HUES64 (cell line): ENCODE measurements at regions not wholly inside any gene's neighbourhood (a gene's known extent, or its start where the extent isn't known, plus 50 kb on each side); places are given as distances from the start of the nearest gene placed in this dataset.
"Not testable (repeated sequence)": the region's sequence is repeated elsewhere in the genome, so short reads cannot be mapped to it uniquely, and the experiment has no call there.

ENCODE experiments used
- H3K27ac ChIP-seq: 2 replicates; pipeline ENCODE4 v1.7.0; 2013; ENCODE audit warnings: low read depth, low read length, inconsistent platforms
- H3K27me3 ChIP-seq: 2 replicates; pipeline ENCODE4 v1.6.1; 2013; ENCODE audit warnings: mild to moderate bottlenecking, low read length; ENCODE audit not compliant: insufficient read depth
- H3K36me3 ChIP-seq: 2 replicates; pipeline ENCODE4 v1.6.1; 2013; ENCODE audit warnings: mild to moderate bottlenecking, low read length; ENCODE audit not compliant: insufficient read depth
- H3K4me1 ChIP-seq: 2 replicates; pipeline ENCODE4 v1.6.1; 2013; ENCODE audit warnings: mild to moderate bottlenecking, low read length, moderate library complexity; ENCODE audit not compliant: insufficient read depth
- H3K4me3 ChIP-seq: 2 replicates; pipeline ENCODE4 v1.5.1; 2013; ENCODE audit warnings: mild to moderate bottlenecking, low read length, moderate library complexity
- H3K9ac ChIP-seq: 2 replicates; pipeline ENCODE4 v1.6.1; 2013; ENCODE audit warnings: mild to moderate bottlenecking, low read depth, low read length
- H3K9me3 ChIP-seq: 2 replicates; pipeline ENCODE4 v1.6.1; 2013; ENCODE audit warnings: low read depth, low read length; ENCODE audit not compliant: insufficient read depth
- WGBS: fragments of 150-250, 120-280 bp; methylation state at CpG from one replicate; pipeline ENCODE4 v1.1.7; 2013; ENCODE audit warnings: missing lambda C conversion rate; 5-methylcytosine and 5-hydroxymethylcytosine counted together

DNA sequence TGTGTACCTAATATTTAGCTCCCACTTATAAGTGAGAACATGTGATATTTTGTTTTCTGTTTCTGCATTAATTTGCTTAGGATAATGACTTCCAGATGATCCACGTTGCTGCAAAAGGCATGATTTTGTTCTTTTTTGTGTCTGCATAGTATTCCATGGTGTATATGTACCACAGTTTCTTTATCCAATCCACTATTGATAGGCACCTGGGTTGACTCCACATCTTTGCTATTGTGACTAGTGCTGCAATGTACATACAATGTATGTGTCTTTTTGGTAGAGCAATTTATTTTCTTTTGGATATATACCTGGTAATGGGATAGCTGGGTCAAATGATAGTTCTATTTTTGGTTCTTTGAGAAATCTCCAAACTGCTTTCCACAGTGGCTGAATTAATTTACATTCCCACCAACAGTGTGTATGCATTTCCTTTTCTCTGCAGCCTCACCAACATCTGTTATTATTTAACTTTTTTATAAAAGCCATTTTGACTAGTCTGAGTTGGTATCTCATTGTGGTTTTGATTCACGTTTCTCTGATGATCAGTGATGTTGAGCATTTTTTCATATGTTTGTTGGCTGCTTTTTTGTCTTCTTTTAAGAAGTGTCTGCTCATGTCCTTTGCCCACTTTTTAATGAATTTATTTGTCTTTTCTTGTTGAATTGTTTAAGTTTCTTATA lies 102.8 kb upstream of the GAS1 start:
- H3K36me3 ChIP-seq: not testable (repeated sequence)

DNA sequence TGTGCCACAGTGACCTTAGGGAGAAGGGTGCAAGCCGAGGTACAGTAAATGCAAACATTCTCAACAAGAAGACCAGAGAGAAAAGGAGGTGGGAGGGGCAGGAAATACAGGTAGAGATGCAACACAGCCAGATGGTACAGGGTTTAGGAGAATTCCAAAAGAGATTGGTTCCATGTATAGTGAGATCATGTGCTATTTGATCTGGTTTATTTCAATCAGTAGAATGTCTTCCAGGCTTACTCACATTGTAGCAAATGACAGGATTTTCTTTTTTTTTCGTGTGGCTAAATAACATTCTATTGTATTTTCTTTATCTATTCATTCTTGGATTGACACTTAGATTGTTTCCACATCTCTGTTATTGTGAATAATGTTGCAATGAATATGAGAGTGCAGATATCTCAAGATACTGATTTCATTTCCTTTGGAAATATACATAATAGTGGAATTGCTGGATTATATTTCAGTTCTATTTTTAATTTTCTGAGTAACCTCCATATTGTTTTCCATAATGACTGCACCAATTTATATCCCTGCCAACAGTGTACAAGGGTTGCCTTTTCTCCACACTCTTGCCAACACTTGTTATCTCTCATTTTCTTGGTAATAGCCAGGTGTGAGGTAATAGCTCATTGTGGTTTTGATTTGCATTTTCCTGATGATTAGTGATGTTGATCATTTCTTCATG lies 107.8 kb upstream of the GAS1 start:
- WGBS: 95% methylated on average over 1 of the region's 2 CpGs
- no peaks in the 10 kb centered on the region for H3K36me3 ChIP-seq
- H3K27me3 ChIP-seq: no peaks in the 10 kb centered on the region
- no peaks in the 10 kb centered on the region for H3K9me3 ChIP-seq
- no peak overlapping the region for H3K4me3 ChIP-seq
- H3K27ac ChIP-seq: no peak overlapping the region
- no peak overlapping the region for H3K9ac ChIP-seq
- H3K4me1 ChIP-seq: no peaks in the 10 kb centered on the region

More for the DNA sequence above, 102.8 kb upstream of the GAS1 start:
- H3K4me1 ChIP-seq, H3K9ac ChIP-seq, H3K27me3 ChIP-seq, H3K27ac ChIP-seq, H3K4me3 ChIP-seq: not testable (repeated sequence)
- peaks cover 13% of the 10 kb centered on the region for H3K9me3 ChIP-seq
- WGBS: 91% methylated on average over 2 of the region's 2 CpGs

DNA sequence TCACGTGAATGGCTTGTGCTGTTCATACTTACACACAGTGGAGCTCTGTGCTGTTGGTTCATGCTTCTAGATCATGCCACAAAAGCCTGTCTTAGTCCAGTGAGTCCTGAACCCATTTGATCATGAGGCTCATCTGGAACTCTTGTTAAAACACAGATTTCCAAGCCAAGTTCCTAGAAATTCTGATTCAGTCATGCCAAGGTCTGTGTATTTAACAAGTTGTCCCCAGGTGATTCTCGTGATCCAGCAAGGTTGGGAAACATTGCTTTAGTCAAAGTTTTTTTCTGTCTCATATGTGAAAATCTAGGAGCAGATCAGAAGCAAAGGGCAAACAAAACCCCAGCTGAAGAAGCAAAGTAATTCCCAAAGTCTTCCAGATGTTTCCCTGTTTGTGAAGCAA lies 112.5 kb upstream of the GAS1 start:
- H3K4me3 ChIP-seq: no peak overlapping the region
- H3K27me3 ChIP-seq: no peaks in the 10 kb centered on the region
- H3K9me3 ChIP-seq: no peaks in the 10 kb centered on the region
- H3K27ac ChIP-seq: no peak overlapping the region
- 92% methylated on average over 2 of the region's 2 CpGs for WGBS
- no peak overlapping the region for H3K9ac ChIP-seq
- no peaks in the 10 kb centered on the region for H3K4me1 ChIP-seq
- no peaks in the 10 kb centered on the region for H3K36me3 ChIP-seq

DNA sequence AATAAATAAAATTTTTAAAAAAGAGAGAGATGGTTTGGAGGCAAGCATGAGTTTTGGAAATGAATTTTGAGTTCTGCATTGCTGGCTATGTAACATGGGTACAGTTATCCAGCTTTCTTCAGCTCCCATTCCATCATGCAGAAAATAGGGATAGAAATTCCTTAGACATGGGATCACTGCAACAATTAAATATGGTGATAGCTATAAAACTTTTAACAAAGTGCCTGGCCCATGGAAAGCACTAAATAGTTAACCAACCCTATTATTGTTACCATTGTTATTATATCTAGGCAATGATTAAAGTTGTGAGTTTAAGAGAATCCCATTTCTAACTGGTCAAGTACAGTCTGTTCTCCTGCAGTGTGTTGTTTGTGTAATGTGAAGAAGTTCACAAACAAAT lies 115.4 kb upstream of the GAS1 start:
- no peaks in the 10 kb centered on the region for H3K4me1 ChIP-seq
- no peak overlapping the region for H3K27ac ChIP-seq
- H3K36me3 ChIP-seq: no peaks in the 10 kb centered on the region
- H3K4me3 ChIP-seq: no peak overlapping the region
- no peak overlapping the region for H3K9ac ChIP-seq
- no peaks in the 10 kb centered on the region for H3K27me3 ChIP-seq
- H3K9me3 ChIP-seq: no peaks in the 10 kb centered on the region

DNA sequence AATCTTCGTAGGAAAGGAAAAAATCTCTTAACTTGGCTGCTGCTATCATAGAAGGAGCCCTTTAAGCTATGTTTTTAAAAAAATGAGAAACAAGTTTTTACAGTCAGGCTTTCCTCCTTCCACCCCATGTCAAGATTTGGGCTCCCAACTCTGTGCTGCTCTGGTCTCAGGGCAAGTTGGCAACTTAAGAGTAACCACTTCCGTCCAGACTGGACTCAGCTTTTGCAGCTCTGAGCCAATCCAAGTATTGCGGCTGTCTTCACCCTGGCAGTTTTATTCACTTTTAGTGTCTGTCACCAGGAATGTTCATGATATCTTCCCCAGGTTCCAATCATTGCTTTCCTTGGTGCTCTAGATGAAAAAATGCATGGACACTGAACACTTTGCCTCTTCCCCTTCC lies 115.9 kb upstream of the GAS1 start:
- no peaks in the 10 kb centered on the region for H3K4me1 ChIP-seq
- no peak overlapping the region for H3K27ac ChIP-seq
- H3K4me3 ChIP-seq: no peak overlapping the region
- no peaks in the 10 kb centered on the region for H3K36me3 ChIP-seq
- no peak overlapping the region for H3K9ac ChIP-seq
- 94% methylated on average over 3 of the region's 3 CpGs for WGBS
- no peaks in the 10 kb centered on the region for H3K9me3 ChIP-seq
- no peaks in the 10 kb centered on the region for H3K27me3 ChIP-seq

- Histone ChIP-seq H3K27ac (no peak overlapping the region), H3K27me3 (no peaks in the 10 kb centered on the region), H3K4me3 (no peak overlapping the region), H3K4me1 (no peaks in the 10 kb centered on the region), H3K36me3 (no peaks in the 10 kb centered on the region), H3K9ac (no peak overlapping the region), H3K9me3 (no peaks in the 10 kb centered on the region)
- 100% methylated on average over 1 of the region's 1 CpG for WGBS
Observed at GRCh38 chr9:87063871-87064270, 116.6 kb upstream of the GAS1 start.

DNA sequence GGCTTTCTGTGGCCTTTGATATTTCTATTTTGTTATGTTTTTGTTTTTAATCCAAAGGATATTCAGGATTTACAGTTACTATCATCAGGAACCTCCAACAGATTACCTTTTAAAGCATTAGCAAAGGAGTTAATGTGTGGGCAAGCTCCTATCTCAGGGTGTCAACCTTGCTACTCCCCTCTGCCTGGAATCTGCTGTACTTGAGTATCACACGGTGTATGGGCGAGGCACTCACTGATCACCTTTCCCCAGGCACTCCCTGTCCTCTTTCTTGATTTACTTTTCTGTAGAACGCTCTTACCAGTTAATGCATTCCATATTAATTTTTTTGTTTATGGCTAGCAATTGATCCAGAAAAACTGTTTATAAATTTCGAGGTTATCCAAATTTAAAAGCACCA lies 117.0 kb upstream of the GAS1 start:
- no peak overlapping the region for H3K27ac ChIP-seq

GRCh38 chr9:87065981-87066380 lies 118.7 kb upstream of the GAS1 start:
- Histone ChIP-seq H3K4me3 (no peak overlapping the region), H3K9ac (no peak overlapping the region), H3K36me3 (no peaks in the 10 kb centered on the region), H3K4me1 (no peaks in the 10 kb centered on the region), H3K27ac (no peak overlapping the region), H3K27me3 (no peaks in the 10 kb centered on the region), H3K9me3 (no peaks in the 10 kb centered on the region)
- WGBS: 91% methylated on average over 4 of the region's 4 CpGs

More for the DNA sequence above, 117.0 kb upstream of the GAS1 start:
- H3K4me1 ChIP-seq: no peaks in the 10 kb centered on the region
- no peak overlapping the region for H3K4me3 ChIP-seq
- H3K9me3 ChIP-seq: no peaks in the 10 kb centered on the region
- no peak overlapping the region for H3K9ac ChIP-seq
- H3K36me3 ChIP-seq: no peaks in the 10 kb centered on the region
- no peaks in the 10 kb centered on the region for H3K27me3 ChIP-seq
- 92% methylated on average over 2 of the region's 4 CpGs for WGBS

DNA sequence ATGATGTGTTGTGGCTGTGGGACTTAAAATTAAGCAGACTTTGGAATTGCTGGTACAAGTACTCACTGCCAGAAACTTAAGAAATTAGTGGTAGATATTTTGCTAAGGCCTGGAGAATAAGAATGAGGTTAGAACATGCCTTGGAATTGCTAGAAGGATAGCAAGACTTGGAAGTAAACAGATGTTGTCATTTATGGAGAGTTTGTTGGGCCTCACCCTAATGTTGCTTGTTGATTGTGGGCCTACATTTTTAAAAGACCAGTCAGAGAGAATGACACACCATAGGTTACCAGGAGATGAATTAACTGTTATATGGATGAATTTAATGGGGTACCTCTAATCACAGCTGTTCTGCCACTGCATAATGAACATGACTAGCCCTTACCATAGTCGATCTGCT lies 120.1 kb upstream of the GAS1 start:
- H3K4me3 ChIP-seq: no peak overlapping the region
- no peaks in the 10 kb centered on the region for H3K27me3 ChIP-seq
- no peak overlapping the region for H3K9ac ChIP-seq
- H3K27ac ChIP-seq: no peak overlapping the region
- H3K9me3 ChIP-seq: no peaks in the 10 kb centered on the region
- H3K4me1 ChIP-seq: no peaks in the 10 kb centered on the region
- H3K36me3 ChIP-seq: no peaks in the 10 kb centered on the region
- 78% methylated on average over 1 of the region's 1 CpG for WGBS

DNA sequence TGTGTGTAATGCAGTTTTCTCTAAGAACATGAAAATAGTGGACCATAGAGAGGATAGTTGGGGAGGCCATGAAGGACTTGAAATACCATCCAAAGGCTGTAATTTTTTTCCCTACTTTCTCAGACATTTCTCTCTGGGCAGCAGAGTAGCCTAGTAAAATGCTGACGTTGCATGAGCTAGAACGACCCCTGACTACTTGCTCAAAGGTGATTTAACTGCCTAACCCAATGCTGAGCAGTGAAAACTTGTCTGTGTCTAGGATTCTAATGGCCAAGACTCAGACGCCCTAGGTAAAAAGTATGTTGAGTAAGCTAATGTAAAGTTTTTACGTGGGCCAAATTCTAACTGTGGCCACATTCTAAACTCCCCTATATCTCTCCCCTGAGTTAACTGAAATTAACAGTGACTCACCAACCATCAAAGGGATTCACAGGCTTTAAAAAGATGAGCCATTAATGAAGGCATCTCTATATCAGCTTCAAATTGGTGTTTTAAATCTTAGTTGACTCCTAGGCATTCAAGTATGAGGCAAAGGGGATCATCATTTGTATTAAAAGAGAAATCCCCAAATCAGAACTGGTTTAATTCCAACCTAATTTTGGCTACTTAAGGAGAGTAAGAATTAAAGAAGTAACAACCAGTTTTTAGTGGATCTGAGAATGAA lies 121.0 kb upstream of the GAS1 start:
- no peaks in the 10 kb centered on the region for H3K27me3 ChIP-seq
- H3K9ac ChIP-seq: no peak overlapping the region
- H3K27ac ChIP-seq: no peak overlapping the region
- H3K36me3 ChIP-seq: no peaks in the 10 kb centered on the region
- WGBS: 91% methylated on average over 4 of the region's 4 CpGs
- H3K9me3 ChIP-seq: no peaks in the 10 kb centered on the region
- no peak overlapping the region for H3K4me3 ChIP-seq
- H3K4me1 ChIP-seq: no peaks in the 10 kb centered on the region

DNA sequence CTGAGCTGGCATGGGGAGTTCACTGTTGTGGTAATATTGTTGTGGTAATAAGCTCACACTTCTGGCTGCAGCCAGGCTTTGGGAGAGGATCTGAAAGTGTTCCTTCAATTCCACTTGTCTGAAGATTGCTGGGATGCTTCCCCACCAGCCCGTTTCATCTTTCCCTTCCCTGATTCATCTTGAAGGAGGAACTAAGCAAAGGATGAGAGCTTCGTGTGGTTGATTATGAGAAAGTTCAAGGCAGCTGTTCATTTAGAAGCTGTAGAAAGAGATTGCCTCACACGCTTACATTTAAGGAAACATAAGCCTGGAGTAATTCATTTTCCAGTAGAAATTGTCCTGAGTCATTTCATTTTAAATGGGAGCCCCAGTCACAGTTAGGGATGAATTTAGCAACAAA lies 122.4 kb upstream of the GAS1 start:
- WGBS: 92% methylated on average over 3 of the region's 3 CpGs
- Histone ChIP-seq H3K4me1 (no peaks in the 10 kb centered on the region), H3K9ac (no peak overlapping the region), H3K27ac (no peak overlapping the region), H3K9me3 (no peaks in the 10 kb centered on the region), H3K27me3 (no peaks in the 10 kb centered on the region), H3K36me3 (no peaks in the 10 kb centered on the region), H3K4me3 (no peak overlapping the region)
